Thyroid gland (tissue), 4 donors: ENCODE measurements at regions not wholly inside any gene's neighbourhood (a gene's known extent, or its start where the extent isn't known, plus 50 kb on each side); places are given as distances from the start of the nearest gene placed in this dataset.

Experiments
- CTCF ChIP-seq, 6 experiments: fragments of 200-600 bp in 3 of 6; fragments of 450-650 bp in 3 of 6; sonication (generic) in 3 of 6; IDR thresholded peaks; one replicate each; pipeline ENCODE4 v1.5.1; 2016 to 2019; ENCODE audit warnings: antibody characterized with exemption in 6 of 6, mild to moderate bottlenecking in 2 of 6, inconsistent platforms in 1 of 6, moderate library complexity in 1 of 6
- POLR2A ChIP-seq, 2 donors: fragments of 450-650 bp; IDR thresholded peaks; one replicate each; pipeline ENCODE4 v1.6.1; 2017; ENCODE audit warnings: antibody characterized with exemption in 2 of 2, mild to moderate bottlenecking in 2 of 2, moderate library complexity in 1 of 2

GRCh38 chrX:138011468-138011867 lies 445.5 kb downstream of the ZIC3 start:
- TF ChIP-seq CTCF (IDR thresholded peaks at IDR 0.05) (no peak), POLR2A (IDR thresholded peaks at IDR 0.05) (no peak)
